H1 (cell line): ENCODE measurements at regions not wholly inside any gene's neighbourhood (a gene's known extent, or its start where the extent isn't known, plus 50 kb on each side); places are given as distances from the start of the nearest gene placed in this dataset.

Experiments used
- CTCF ChIA-PET: fragments of 300-600 bp; sonication (Branson Sonifier 250); formaldehyde crosslinking; loops from one replicate; lab custom pipeline; 2021; ENCODE audit not compliant: partially characterized antibody; lab: Charles Lee
- POLR2A ChIA-PET: fragments of 300-600 bp; sonication (Branson Sonifier 250); formaldehyde crosslinking; loops from one replicate; lab custom pipeline; 2021; ENCODE audit warnings: inconsistent platforms; ENCODE audit not compliant: partially characterized antibody; lab: Charles Lee
- DNase-seq, 2 experiments: peaks; one replicate each; pipeline versions ENCODE4 v3.0.0 to v3.0.0-alpha.2; 2010 to 2022; ENCODE audit warnings: low spot score in 2 of 2, low read depth in 1 of 2, mixed read lengths in 1 of 2
- FAIRE-seq: peaks from 2 replicates; lab custom pipeline; 2011; peaks lifted over from hg19 to GRCh38; lab: Jason Lieb, UNC
- H2AFZ ChIP-seq: 2 replicates; pipeline ENCODE4 v1.8.1; 2012; ENCODE audit warnings: low read length, inconsistent platforms
- H2AK5ac ChIP-seq: 2 replicates; pipeline ENCODE4 v1.6.1; 2013; ENCODE audit warnings: low read depth, low read length
- H2BK120ac ChIP-seq: replicated peaks from 2 replicates; pipeline ENCODE3; 2013; ENCODE audit warnings: low read depth, low read length, inconsistent platforms
- H2BK12ac ChIP-seq: 2 replicates; pipeline ENCODE4 v1.6.1; 2013; ENCODE audit warnings: low read depth, low read length
- H2BK15ac ChIP-seq: 2 replicates; pipeline ENCODE4 v1.6.1; 2013; ENCODE audit warnings: low read length
- H2BK20ac ChIP-seq: 2 replicates; pipeline ENCODE4 v1.6.1; 2013; ENCODE audit warnings: low read length
- H2BK5ac ChIP-seq: 2 replicates; pipeline ENCODE4 v1.6.1; 2013; ENCODE audit warnings: low read depth, low read length
- H3K14ac ChIP-seq: 2 replicates; pipeline ENCODE4 v1.6.1; 2013; ENCODE audit warnings: inconsistent platforms; ENCODE audit not compliant: insufficient read length
- H3K18ac ChIP-seq: 2 replicates; pipeline ENCODE4 v1.6.1; 2013; ENCODE audit warnings: low read length; ENCODE audit errors: extremely low read depth
- H3K23ac ChIP-seq: 2 replicates; pipeline ENCODE4 v1.6.1; 2013; ENCODE audit warnings: inconsistent platforms; ENCODE audit not compliant: insufficient read length
- H3K23me2 ChIP-seq: 2 replicates; pipeline ENCODE4 v1.6.1; 2013; ENCODE audit warnings: low read depth, low read length
- H3K27ac ChIP-seq: 2 replicates; pipeline ENCODE4 v1.6.1; 2011; ENCODE audit warnings: low read depth, low read length, inconsistent platforms
- H3K27me3 ChIP-seq, 4 experiments: replicated peaks in 1 of 4; 1 replicate in 1 of 4; 2 replicates in 3 of 4; pipeline versions ENCODE4 v1.6.1 to v1.8.1; 2011 to 2013; ENCODE audit warnings: low read length in 3 of 4, mild to moderate bottlenecking in 3 of 4, inconsistent platforms in 2 of 4, mixed read lengths in 2 of 4, moderate library complexity in 1 of 4; ENCODE audit not compliant: control insufficient read depth in 3 of 4, insufficient read depth in 3 of 4; ENCODE audit errors: extremely low read depth in 1 of 4
- H3K36me3 ChIP-seq, 4 experiments: 2 replicates each; pipeline versions ENCODE4 v1.6.1 to v1.8.1; 2011 to 2013; ENCODE audit warnings: mild to moderate bottlenecking in 4 of 4, low read length in 3 of 4, moderate library complexity in 2 of 4, control low read depth in 1 of 4, inconsistent platforms in 1 of 4; ENCODE audit not compliant: insufficient read depth in 4 of 4, control insufficient read depth in 2 of 4
- H3K4ac ChIP-seq: replicated peaks from 2 replicates; pipeline ENCODE3; 2013; ENCODE audit warnings: low read length, low read depth, mixed read lengths, inconsistent platforms; ENCODE audit not compliant: insufficient read length
- H3K4me1 ChIP-seq, 4 experiments: replicated peaks in 1 of 4; 1 replicate in 1 of 4; 2 replicates in 3 of 4; pipeline versions ENCODE4 v1.6.1 to v1.8.1; 2011 to 2013; ENCODE audit warnings: low read length in 3 of 4, inconsistent platforms in 2 of 4, mixed read lengths in 1 of 4; ENCODE audit not compliant: insufficient read depth in 4 of 4, control insufficient read depth in 3 of 4
- H3K4me2 ChIP-seq, 2 experiments: 2 replicates each; pipeline versions ENCODE4 v1.6.1 to v1.8.1; 2011 to 2013; ENCODE audit warnings: low read depth in 2 of 2, low read length in 2 of 2, control low read depth in 1 of 2, inconsistent platforms in 1 of 2, mild to moderate bottlenecking in 1 of 2; ENCODE audit not compliant: insufficient read depth in 1 of 2
- H3K4me3 ChIP-seq, 4 experiments: fragments of 200-600, 300-600 bp in 1 of 4; sonication (generic), shearing (Covaris generic), sonication (Bioruptor Twin) in 1 of 4; 2 replicates each; pipeline versions ENCODE4 v1.5.1 to v1.8.1; 2011 to 2016; ENCODE audit warnings: low read length in 4 of 4, low read depth in 3 of 4, control low read depth in 2 of 4, inconsistent platforms in 2 of 4, mild to moderate bottlenecking in 2 of 4, mixed read lengths in 1 of 4, moderate library complexity in 1 of 4; ENCODE audit not compliant: insufficient read depth in 2 of 4; ENCODE audit errors: extremely low read depth in 1 of 4
- H3K56ac ChIP-seq: replicated peaks from 2 replicates; pipeline ENCODE3; 2013; ENCODE audit warnings: low read depth, mild to moderate bottlenecking, mixed read lengths, low read length, inconsistent platforms; ENCODE audit not compliant: insufficient read length
- H3K79me1 ChIP-seq: 2 replicates; pipeline ENCODE4 v1.6.1; 2013; ENCODE audit warnings: low read depth, low read length, control low read depth
- H3K79me2 ChIP-seq, 2 experiments: 2 replicates each; pipeline versions ENCODE4 v1.6.1 to v1.8.1; 2012 to 2013; ENCODE audit warnings: low read length in 2 of 2, mild to moderate bottlenecking in 2 of 2, inconsistent platforms in 1 of 2; ENCODE audit not compliant: insufficient read depth in 2 of 2, control insufficient read depth in 1 of 2
- H3K9ac ChIP-seq, 4 experiments: replicated peaks in 1 of 4; 1 replicate in 1 of 4; 2 replicates in 3 of 4; pipeline versions ENCODE4 v1.6.1 to v1.8.1; 2011 to 2013; ENCODE audit warnings: low read depth in 3 of 4, low read length in 3 of 4, control low read depth in 2 of 4, mild to moderate bottlenecking in 2 of 4, moderate library complexity in 2 of 4, inconsistent platforms in 1 of 4; ENCODE audit errors: extremely low read depth in 1 of 4
- H3K9me3 ChIP-seq, 2 experiments: 2 replicates each; pipeline versions ENCODE4 v1.6.1 to v1.8.1; 2012 to 2013; ENCODE audit warnings: mild to moderate bottlenecking in 2 of 2, moderate library complexity in 2 of 2, control low read depth in 1 of 2, inconsistent platforms in 1 of 2, low read depth in 1 of 2, low read length in 1 of 2, mixed read lengths in 1 of 2; ENCODE audit not compliant: insufficient read depth in 2 of 2
- H4K20me1 ChIP-seq, 2 experiments: replicated peaks in 1 of 2; 2 replicates each; pipeline versions ENCODE3 to v1.8.1; 2011 to 2013; ENCODE audit warnings: inconsistent platforms in 2 of 2, low read length in 2 of 2, mild to moderate bottlenecking in 1 of 2; ENCODE audit not compliant: insufficient read depth in 2 of 2, control insufficient read depth in 1 of 2
- H4K5ac ChIP-seq: 2 replicates; pipeline ENCODE4 v1.6.1; 2013; ENCODE audit warnings: low read length, low read depth, mixed read lengths, inconsistent platforms; ENCODE audit not compliant: insufficient read length
- H4K8ac ChIP-seq: 2 replicates; pipeline ENCODE4 v1.8.0; 2013; ENCODE audit warnings: mild to moderate bottlenecking, moderate library complexity, low read length, inconsistent platforms; ENCODE audit not compliant: insufficient read depth; ENCODE audit errors: extremely low read depth
- H4K91ac ChIP-seq: replicated peaks from 2 replicates; pipeline ENCODE3; 2013; ENCODE audit warnings: low read length, mixed read lengths, inconsistent platforms; ENCODE audit not compliant: insufficient read length
- CTBP2 ChIP-seq: IDR thresholded peaks from 2 replicates; pipeline ENCODE4 v1.7.0; 2011; ENCODE audit warnings: borderline replicate concordance, mild to moderate bottlenecking, moderate library complexity, mixed read lengths, low read length; ENCODE audit not compliant: insufficient read depth, insufficient read length
- NANOG ChIP-seq: IDR thresholded peaks from 2 replicates; pipeline ENCODE4 v1.6.1; 2011; ENCODE audit warnings: low read length, low read depth, mild to moderate bottlenecking, inconsistent platforms; ENCODE audit not compliant: insufficient read depth, poor library complexity, severe bottlenecking
- POU5F1 ChIP-seq: IDR thresholded peaks from 2 replicates; pipeline ENCODE4 v1.6.1; 2011; ENCODE audit warnings: low read depth, mild to moderate bottlenecking, low read length, moderate library complexity
- RAD21 ChIP-seq, 2 experiments: IDR thresholded peaks in 1 of 2; conservative IDR thresholded peaks in 1 of 2; 2 replicates each; pipeline ENCODE4 v1.6.1; 2011; ENCODE audit warnings: low read depth in 2 of 2, low read length in 2 of 2, improper control_type of control experiment in 1 of 2, inconsistent platforms in 1 of 2, mild to moderate bottlenecking in 1 of 2, moderate library complexity in 1 of 2
- RFX5 ChIP-seq: IDR thresholded peaks from 2 replicates; pipeline ENCODE4 v1.6.1; 2011; ENCODE audit warnings: low read depth, low read length, improper control_type of control experiment, borderline replicate concordance
- SAP30 ChIP-seq: fragments of 300-600 bp; sonication (generic); IDR thresholded peaks from 2 replicates; pipeline ENCODE4 v1.7.1; 2012; ENCODE audit warnings: low read length, moderate library complexity, mild to moderate bottlenecking, inconsistent platforms; ENCODE audit not compliant: insufficient read depth, insufficient replicate concordance
- SIX5 ChIP-seq: IDR thresholded peaks from 2 replicates; pipeline ENCODE4 v1.6.1; 2011; ENCODE audit warnings: mild to moderate bottlenecking, low read depth, low read length
- SP1 ChIP-seq: IDR thresholded peaks from 2 replicates; pipeline ENCODE4 v1.6.1; 2011; ENCODE audit warnings: low read depth, low read length
- SP2 ChIP-seq: IDR thresholded peaks from 2 replicates; pipeline ENCODE4 v1.6.1; 2012; ENCODE audit warnings: mild to moderate bottlenecking, low read length, inconsistent platforms
- SP4 ChIP-seq: IDR thresholded peaks from 2 replicates; pipeline ENCODE4 v1.6.1; 2012; ENCODE audit warnings: low read length, inconsistent platforms
- TAF7 ChIP-seq: optimal IDR thresholded peaks from 2 replicates; pipeline ENCODE3; 2011; ENCODE audit warnings: low read depth, mild to moderate bottlenecking, inconsistent platforms, low read length, moderate library complexity, borderline replicate concordance
- TBP ChIP-seq: IDR thresholded peaks from 2 replicates; pipeline ENCODE4 v1.6.1; 2011; ENCODE audit warnings: low read depth, low read length, improper control_type of control experiment
- USF2 ChIP-seq: IDR thresholded peaks from 2 replicates; pipeline ENCODE4 v1.6.1; 2011; ENCODE audit warnings: low read length, improper control_type of control experiment
- YY1 ChIP-seq: IDR thresholded peaks from 2 replicates; pipeline ENCODE4 v1.6.1; 2011; ENCODE audit warnings: low read depth, mild to moderate bottlenecking, low read length
- WGBS, 2 experiments: shearing (Covaris generic) in 1 of 2; methylation state at CpG; one replicate each; pipeline versions ENCODE4 v1.1.6 to v1.1.7; 2013 to 2015; ENCODE audit warnings: low lambda C conversion rate in 2 of 2, mixed read lengths in 2 of 2, inconsistent platforms in 1 of 2, low coverage in 1 of 2, missing lambda C conversion rate in 1 of 2; ENCODE audit not compliant: insufficient replicate concordance in 2 of 2, insufficient coverage in 1 of 2, insufficient read length in 1 of 2; ENCODE audit errors: extremely low coverage in 1 of 2, missing lambda C conversion rate in 1 of 2; 5-methylcytosine and 5-hydroxymethylcytosine counted together

GRCh38 chr12:23228101-23228500 lies 603.1 kb downstream of the ETNK1 start:
- DNase-seq = no peak
- Histone ChIP-seq H2BK5ac (no peak overlapping the region), H3K4me2 (no peak overlapping the region), H3K23me2 (no peaks in the 10 kb centered on the region), H2AK5ac (no peak overlapping the region), H3K27me3 (no peaks in the 10 kb centered on the region), H3K56ac (no peak overlapping the region), H2BK20ac (no peak overlapping the region), H3K79me1 (no peaks in the 10 kb centered on the region), H3K9ac (no peak overlapping the region), H3K14ac (no peak overlapping the region), H2BK120ac (no peak overlapping the region), H4K20me1 (no peaks in the 10 kb centered on the region), H3K36me3 (no peaks in the 10 kb centered on the region), H3K79me2 (no peaks in the 10 kb centered on the region), H4K8ac (no peak overlapping the region), H4K5ac (no peak overlapping the region), H3K9me3 (no peaks in the 10 kb centered on the region), H2BK15ac (no peak overlapping the region), H3K4ac (no peak overlapping the region), H2AFZ (no peak overlapping the region), H3K27ac (no peak overlapping the region), H3K23ac (no peak overlapping the region), H2BK12ac (no peak overlapping the region), H3K18ac (no peak overlapping the region), H3K4me1 (no peaks in the 10 kb centered on the region), H4K91ac (no peak overlapping the region), H3K4me3 (no peak overlapping the region)
- ChIA-PET CTCF (interaction anchor here (1.3 kb wide), 1 partner anchor 12 kb away, joined by 3 read pairs; no protein-coding TSS in a partner anchor), POLR2A (no interaction called here)
- FAIRE-seq = no peak
- WGBS, 2 experiments = 98% methylated on average over 2 of the region's 2 CpGs; no CpG with 5 or more reads in 1 of the 2 experiments
- TF ChIP-seq SIX5 = no peak
- no peak for TF ChIP-seq SP2
- TF ChIP-seq TAF7 = no peak
- TF ChIP-seq YY1 = no peak
- no peak for TF ChIP-seq TBP
- no peak for TF ChIP-seq NANOG
- no peak for TF ChIP-seq SP4
- TF ChIP-seq SAP30 = no peak
- TF ChIP-seq RFX5 = no peak
- TF ChIP-seq SP1 = no peak
- no peak for TF ChIP-seq CTBP2
- no peak for TF ChIP-seq USF2
- TF ChIP-seq RAD21 (IDR thresholded peaks at IDR 0.05 in 1 of 2, conservative IDR thresholded peaks at IDR 0.05 in 1 of 2; ENCODE audit: low read depth in 2 of 2, low read length in 2 of 2) = no peak
- no peak for TF ChIP-seq POU5F1
